AG10803 (cell line): ENCODE measurements at regions not wholly inside any gene's neighbourhood (a gene's known extent, or its start where the extent isn't known, plus 50 kb on each side); places are given as distances from the start of the nearest gene placed in this dataset.
A peak's percentile ranks its signal among the peaks of the same experiment; 100 is the strongest.

ENCODE experiments used
- DNase-seq: peaks from one replicate; pipeline ENCODE4 v3.0.0; 2010; ENCODE audit warnings: low read depth
- H3K4me3 ChIP-seq: 2 replicates; pipeline ENCODE4 v1.5.1; 2011; ENCODE audit warnings: mild to moderate bottlenecking, low read length, control low read depth
- TF ChIP-seq, protein P1 (sequence below): conservative IDR thresholded peaks from 2 replicates; pipeline ENCODE4 v1.5.1; 2011; ENCODE audit warnings: mild to moderate bottlenecking, low read length, control low read depth, inconsistent platforms

DNA sequence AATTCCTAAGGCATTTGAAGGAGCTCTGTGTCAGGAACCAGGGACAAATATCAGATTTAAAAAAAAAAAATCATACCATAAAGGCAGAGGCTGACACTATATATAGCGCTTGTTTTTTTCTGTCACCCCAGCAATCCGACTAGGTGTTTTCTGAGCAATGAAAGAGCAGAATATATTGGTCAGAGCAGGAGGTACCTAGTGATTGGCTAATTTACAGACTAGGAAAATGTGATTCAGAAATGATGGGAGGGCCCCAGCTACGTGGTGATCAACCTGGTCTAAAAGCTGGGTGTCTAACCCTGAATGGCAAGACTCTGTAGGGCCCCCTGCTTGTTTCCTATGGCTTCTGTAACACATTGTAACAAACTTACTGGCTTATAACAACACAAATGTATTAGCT, 195.5 kb upstream of the XYLT1 start:
- H3K4me3 ChIP-seq = no peak overlapping the region
- DNase-seq = no peak
- TF ChIP-seq, protein P1, sequence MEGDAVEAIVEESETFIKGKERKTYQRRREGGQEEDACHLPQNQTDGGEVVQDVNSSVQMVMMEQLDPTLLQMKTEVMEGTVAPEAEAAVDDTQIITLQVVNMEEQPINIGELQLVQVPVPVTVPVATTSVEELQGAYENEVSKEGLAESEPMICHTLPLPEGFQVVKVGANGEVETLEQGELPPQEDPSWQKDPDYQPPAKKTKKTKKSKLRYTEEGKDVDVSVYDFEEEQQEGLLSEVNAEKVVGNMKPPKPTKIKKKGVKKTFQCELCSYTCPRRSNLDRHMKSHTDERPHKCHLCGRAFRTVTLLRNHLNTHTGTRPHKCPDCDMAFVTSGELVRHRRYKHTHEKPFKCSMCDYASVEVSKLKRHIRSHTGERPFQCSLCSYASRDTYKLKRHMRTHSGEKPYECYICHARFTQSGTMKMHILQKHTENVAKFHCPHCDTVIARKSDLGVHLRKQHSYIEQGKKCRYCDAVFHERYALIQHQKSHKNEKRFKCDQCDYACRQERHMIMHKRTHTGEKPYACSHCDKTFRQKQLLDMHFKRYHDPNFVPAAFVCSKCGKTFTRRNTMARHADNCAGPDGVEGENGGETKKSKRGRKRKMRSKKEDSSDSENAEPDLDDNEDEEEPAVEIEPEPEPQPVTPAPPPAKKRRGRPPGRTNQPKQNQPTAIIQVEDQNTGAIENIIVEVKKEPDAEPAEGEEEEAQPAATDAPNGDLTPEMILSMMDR = no peak

DNA sequence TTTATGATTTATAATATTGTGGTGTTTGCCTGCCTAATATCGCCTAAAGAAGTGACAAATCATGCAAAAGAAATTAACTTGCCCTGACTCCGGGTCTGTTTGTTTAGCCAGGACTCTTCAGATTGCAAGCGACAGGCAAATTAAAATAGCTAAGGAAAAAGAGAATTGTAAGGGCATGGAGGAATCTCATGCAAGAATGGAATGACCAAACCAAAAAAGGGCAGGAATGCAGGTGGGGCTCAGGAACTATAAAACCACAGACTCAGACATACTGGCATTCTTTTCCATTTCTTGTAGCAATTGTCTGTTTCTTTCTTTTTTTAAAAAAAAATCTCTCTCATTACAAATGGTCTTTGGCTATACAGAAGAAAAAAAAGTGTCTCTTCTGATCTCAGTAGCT, 188.1 kb upstream of the XYLT1 start:
- no peak overlapping the region for H3K4me3 ChIP-seq
- TF ChIP-seq, protein P1 = no peak
- DNase-seq = peak; percentile 6

DNA sequence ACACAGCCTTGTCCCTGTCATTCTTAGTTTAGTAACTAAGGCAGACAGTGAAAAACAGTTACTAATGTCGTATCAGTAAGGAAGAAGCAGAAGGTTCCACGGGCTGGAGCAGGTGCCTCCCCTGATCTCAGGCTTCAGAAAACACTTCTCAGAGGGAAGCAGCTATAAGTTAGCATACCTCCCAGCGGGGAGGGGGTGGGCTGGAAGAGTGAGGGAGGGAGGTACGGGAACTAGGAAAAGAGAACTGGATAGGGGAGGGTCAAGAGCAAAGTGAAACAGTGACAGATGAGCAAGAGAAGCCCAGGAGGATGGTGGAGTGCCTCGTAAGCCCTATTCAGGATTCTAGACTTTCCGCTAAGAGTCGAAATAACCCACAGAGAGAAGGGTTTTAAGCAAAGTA, 186.3 kb upstream of the XYLT1 start:
- TF ChIP-seq, protein P1 = no peak

DNA sequence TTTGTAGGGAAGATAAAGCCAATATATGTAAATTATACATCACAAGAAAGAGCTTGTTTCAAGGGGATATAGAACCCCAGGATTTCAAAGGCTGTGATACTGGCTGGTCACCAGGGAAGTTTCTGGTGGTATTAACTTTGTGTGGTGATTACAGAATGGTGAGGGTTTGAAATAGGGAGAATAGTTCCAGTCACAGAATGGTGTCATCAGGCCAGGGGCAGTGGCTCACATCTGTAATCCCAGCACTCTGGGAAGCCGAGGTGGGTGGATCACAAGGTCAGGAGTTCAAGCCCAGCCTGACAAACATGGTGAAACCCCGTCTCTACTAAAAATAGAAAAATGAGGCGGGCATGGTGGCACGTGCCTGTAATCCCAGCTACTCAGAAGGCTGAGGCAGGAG, 183.8 kb upstream of the XYLT1 start:
- no peak overlapping the region for H3K4me3 ChIP-seq
- TF ChIP-seq, protein P1 = no peak
- DNase-seq = no peak

More for the DNA sequence above, 186.3 kb upstream of the XYLT1 start:
- DNase-seq = no peak
- H3K4me3 ChIP-seq = no peak overlapping the region

DNA sequence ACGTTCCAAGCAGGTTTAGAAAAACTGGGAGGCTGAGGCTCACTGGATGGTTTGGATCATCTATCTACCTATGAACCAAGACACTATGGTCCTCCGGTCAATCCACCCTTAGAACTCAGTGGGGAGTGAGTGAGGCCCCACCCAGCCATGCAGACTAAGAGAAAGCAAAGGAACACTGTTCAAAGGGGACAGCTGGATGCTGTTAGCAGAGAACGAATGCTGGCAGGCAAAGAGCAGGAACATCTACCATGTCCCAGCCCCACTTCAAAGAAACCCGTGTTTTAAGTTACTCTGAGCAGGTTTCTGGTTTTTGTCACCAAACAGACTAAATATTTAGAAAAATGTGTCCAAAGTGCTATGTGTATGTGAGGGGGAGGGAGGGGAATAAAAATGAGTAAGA, 183.4 kb upstream of the XYLT1 start:
- TF ChIP-seq, protein P1 = no peak
- DNase-seq = no peak
- no peak overlapping the region for H3K4me3 ChIP-seq

DNA sequence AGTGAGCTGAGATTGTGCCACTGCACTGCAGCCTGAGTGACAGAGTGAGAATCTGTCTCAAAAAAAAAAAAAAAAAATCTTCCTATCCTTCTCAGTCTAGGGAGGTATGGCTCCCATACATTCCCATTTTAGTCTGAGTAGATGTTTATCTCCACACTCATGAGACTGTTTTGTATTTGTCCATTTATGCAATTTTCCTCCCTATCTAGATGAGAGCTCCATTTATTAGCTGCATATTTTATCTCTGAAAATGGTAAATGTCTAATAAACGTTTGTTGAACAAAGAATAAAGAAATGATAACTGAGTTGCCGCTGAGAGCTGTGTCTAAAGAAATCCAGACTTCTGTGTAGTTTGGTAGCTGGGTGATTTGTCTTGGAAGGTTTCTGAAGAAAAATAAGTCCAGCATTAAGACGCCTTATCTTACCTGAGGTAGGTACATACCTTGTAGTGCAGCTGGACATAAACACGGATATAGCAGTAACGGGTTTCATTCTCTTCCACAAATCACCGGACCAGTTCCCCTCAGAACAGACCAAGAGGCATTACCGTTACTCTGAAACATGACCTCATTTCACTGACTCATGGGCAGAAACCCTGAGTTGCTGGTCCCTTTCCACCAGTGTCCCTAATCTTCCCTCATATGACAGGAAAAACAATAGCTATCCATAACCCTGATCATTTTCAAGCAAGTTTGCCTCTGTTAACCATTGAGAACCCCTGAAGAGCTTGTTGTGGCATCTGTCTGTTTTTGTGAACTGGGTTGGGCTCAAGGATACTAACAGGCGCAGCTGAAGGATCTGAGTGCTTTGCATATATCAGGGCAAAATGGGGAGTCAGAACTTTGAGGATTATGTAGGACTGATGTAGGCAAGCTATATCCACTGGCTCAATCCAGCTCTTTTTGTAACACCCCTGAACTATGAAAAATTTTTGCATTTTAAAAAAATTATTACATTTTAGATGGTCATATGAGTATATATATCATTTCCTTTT, 177.4 kb upstream of the XYLT1 start:
- H3K4me3 ChIP-seq = no peak overlapping the region
- TF ChIP-seq, protein P1 = no peak
- DNase-seq = no peak

DNA sequence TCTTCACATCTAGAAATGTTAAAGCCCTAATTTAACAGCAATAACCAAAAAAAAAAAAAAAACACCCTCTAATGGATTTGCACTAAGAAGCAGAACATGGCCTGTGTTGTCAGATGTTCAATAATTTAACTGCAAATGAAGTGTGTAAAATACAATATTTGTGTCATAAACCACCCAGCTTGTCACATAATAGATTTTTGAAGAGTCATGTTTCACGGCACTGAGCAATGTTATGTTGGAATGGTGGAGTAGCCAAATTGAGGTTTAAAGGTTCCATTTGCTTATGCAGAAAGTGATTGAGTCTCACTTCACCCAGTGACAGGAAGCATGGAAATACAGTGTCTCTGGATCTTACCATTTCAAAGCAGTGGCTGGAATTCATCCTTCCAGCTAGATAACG, 173.2 kb upstream of the XYLT1 start:
- TF ChIP-seq, protein P1 = no peak
- no peak overlapping the region for H3K4me3 ChIP-seq
- DNase-seq = no peak
